Endothelial cell of umbilical vein (primary cell): ENCODE measurements at regions not wholly inside any gene's neighbourhood (a gene's known extent, or its start where the extent isn't known, plus 50 kb on each side); places are given as distances from the start of the nearest gene placed in this dataset.

Experiments
- BruUV-seq: library from RNA; stranded (reverse); fragments of 400-500 nt; replicated peaks from 2 replicates; lab custom pipeline; 2021; lab: Mats Ljungman, UMichigan
- CTCF ChIA-PET: fragments of 300-600, 350-600 bp; sonication (Branson Sonifier 250); formaldehyde crosslinking; loops from one replicate; lab custom pipeline; 2021; ENCODE audit warnings: antibody characterized with exemption, inconsistent platforms; lab: Charles Lee
- POLR2A ChIA-PET: fragments of 300-600, 350-600 bp; sonication (Branson Sonifier 250); formaldehyde crosslinking; loops from one replicate; lab custom pipeline; 2021; ENCODE audit warnings: antibody characterized with exemption, inconsistent platforms; lab: Charles Lee
- DNase-seq: peaks from one replicate; pipeline ENCODE4 v3.0.0-alpha.2; 2011; ENCODE audit warnings: low read depth, low spot score
- FAIRE-seq: peaks from 2 replicates; lab custom pipeline; 2011; peaks lifted over from hg19 to GRCh38; lab: Jason Lieb, UNC
- H2AFZ ChIP-seq: 2 replicates; pipeline ENCODE4 v1.6.0; 2012; ENCODE audit warnings: low read depth, low read length, control low read depth, inconsistent platforms
- H3K27ac ChIP-seq: 2 replicates; pipeline ENCODE4 v1.5.1; 2011; ENCODE audit warnings: low read depth, mild to moderate bottlenecking, control low read depth, low read length, moderate library complexity; ENCODE audit not compliant: insufficient read depth
- H3K27me3 ChIP-seq, 2 experiments: 2 replicates each; pipeline versions ENCODE4 v1.6.0 to v1.6.1; 2011; ENCODE audit warnings: low read length in 2 of 2, mixed read lengths in 1 of 2; ENCODE audit not compliant: control insufficient read depth in 2 of 2, insufficient read depth in 2 of 2
- H3K36me3 ChIP-seq, 2 experiments: 2 replicates in 1 of 2; 3 replicates in 1 of 2; pipeline ENCODE4 v1.5.1; 2011; ENCODE audit warnings: low read length in 2 of 2, mild to moderate bottlenecking in 1 of 2, moderate library complexity in 1 of 2; ENCODE audit not compliant: control insufficient read depth in 2 of 2, insufficient read depth in 2 of 2; ENCODE audit errors: extremely low read depth in 1 of 2
- H3K4me1 ChIP-seq: 3 replicates; pipeline ENCODE4 v1.5.1; 2011; ENCODE audit warnings: mild to moderate bottlenecking, low read length; ENCODE audit not compliant: control insufficient read depth, insufficient read depth; ENCODE audit errors: extremely low read depth
- H3K4me2 ChIP-seq: 2 replicates; pipeline ENCODE4 v1.6.1; 2011; ENCODE audit warnings: low read length, control low read depth, mixed read lengths; ENCODE audit not compliant: insufficient read depth
- H3K4me3 ChIP-seq, 3 experiments: fragments of 200-600 bp in 1 of 3; sonication (generic), shearing (Covaris generic) in 1 of 3; replicated peaks in 1 of 3; 2 replicates each; pipeline ENCODE4 v1.5.1; 2011 to 2016; ENCODE audit warnings: control low read depth in 3 of 3, low read length in 3 of 3, mild to moderate bottlenecking in 2 of 3, inconsistent platforms in 1 of 3, low read depth in 1 of 3, moderate library complexity in 1 of 3; ENCODE audit not compliant: insufficient read depth in 1 of 3
- H3K79me2 ChIP-seq: 2 replicates; pipeline ENCODE4 v1.6.0; 2012; ENCODE audit warnings: low read length, inconsistent platforms; ENCODE audit not compliant: control insufficient read depth, insufficient read depth
- H3K9ac ChIP-seq: replicated peaks from 2 replicates; pipeline ENCODE3; 2011; ENCODE audit warnings: low read length, control low read depth; ENCODE audit not compliant: insufficient read depth; ENCODE audit errors: extremely low read depth
- H3K9me1 ChIP-seq: replicated peaks from 3 replicates; pipeline ENCODE4 v1.6.0; 2011; ENCODE audit warnings: mild to moderate bottlenecking, low read length; ENCODE audit not compliant: control insufficient read depth, insufficient read depth; ENCODE audit errors: extremely low read depth
- H3K9me3 ChIP-seq: replicated peaks from 2 replicates; pipeline ENCODE4 v1.5.1; 2012; ENCODE audit warnings: low read length, inconsistent platforms; ENCODE audit not compliant: control insufficient read depth, insufficient read depth
- H4K20me1 ChIP-seq: replicated peaks from 2 replicates; pipeline ENCODE3; 2011; ENCODE audit warnings: mild to moderate bottlenecking, low read length; ENCODE audit not compliant: control insufficient read depth, insufficient read depth; ENCODE audit errors: extremely low read depth
- CTCF ChIP-seq, 2 donors: IDR thresholded peaks; 1 replicate in 1 of 2; 2 replicates in 1 of 2; pipeline ENCODE4 v1.5.1; 2011; ENCODE audit warnings: low read length in 2 of 2, mild to moderate bottlenecking in 2 of 2, moderate library complexity in 2 of 2, control low read depth in 1 of 2, inconsistent platforms in 1 of 2, low read depth in 1 of 2; ENCODE audit not compliant: insufficient read depth in 1 of 2; ENCODE audit errors: extremely low read depth in 1 of 2
- JUN ChIP-seq: IDR thresholded peaks from 2 replicates; pipeline ENCODE4 v1.6.1; 2011; ENCODE audit warnings: borderline replicate concordance, low read depth; ENCODE audit not compliant: insufficient read length, insufficient read depth
- MYC ChIP-seq: IDR thresholded peaks from one replicate; pipeline ENCODE4 v1.6.1; 2011; ENCODE audit warnings: mild to moderate bottlenecking, low read depth, low read length
- POLR2A ChIP-seq: IDR thresholded peaks from 2 replicates; pipeline ENCODE4 v1.6.1; 2012; ENCODE audit warnings: low read depth, mild to moderate bottlenecking, control low read depth, low read length
- dilution Hi-C: fragments of 300-500 bp; cut with MboI; formaldehyde crosslinking; loops from one replicate; pipeline ENCODE4 v1.15.0; 2019; ENCODE audit warnings: low sequenced_read_pairs; ENCODE audit not compliant: extremely low pct_ligation_motif_present
- intact Hi-C: fragments of 100-400 bp; cut with micrococcal nuclease; formaldehyde crosslinking; loops from one replicate; pipeline ENCODE4 v1.10.0; 2022

- FAIRE-seq, result no peak
- CTCF ChIA-PET, result no interaction called here
Observed at GRCh38 chr5:68383888-68384310, 168.3 kb downstream of the PIK3R1 start.

More at GRCh38 chr5:68383888-68384310, 168.3 kb downstream of the PIK3R1 start:
- Histone ChIP-seq H3K27ac (no peak overlapping the region), H3K9me1 (no peaks in the 10 kb centered on the region), H3K4me2 (no peak overlapping the region), H3K9ac (no peak overlapping the region), H3K36me3 (no peaks in the 10 kb centered on the region), H4K20me1 (no peaks in the 10 kb centered on the region), H3K79me2 (no peaks in the 10 kb centered on the region), H3K9me3 (no peaks in the 10 kb centered on the region), H3K4me1 (no peaks in the 10 kb centered on the region), H3K4me3 (no peak overlapping the region), H2AFZ (no peak overlapping the region), H3K27me3 (peaks cover 5 to 21% of the 10 kb centered on the region in 2 experiments)
- dilution Hi-C loops, result no loop called here
- intact Hi-C loops, result no loop called here
- BruUV-seq, result no TSS peak
- POLR2A ChIA-PET, result no interaction called here
- TF ChIP-seq MYC (no peak), CTCF (IDR thresholded peaks at IDR 0.05; ENCODE audit: extremely low read depth in 1 of 2, insufficient read depth in 1 of 2, low read depth in 1 of 2, low read length in 2 of 2) (no peak), POLR2A (no peak), JUN (no peak)
- no peak for DNase-seq
